B cell (primary cell): ENCODE measurements at regions not wholly inside any gene's neighbourhood (a gene's known extent, or its start where the extent isn't known, plus 50 kb on each side); places are given as distances from the start of the nearest gene placed in this dataset.

Experiments used
- ATAC-seq: fragments of 200-7000 bp; cut with Tn5 transposase; one replicate; pipeline ENCODE4 v1.10.0; 2021; ENCODE audit warnings: low read depth, mild to moderate bottlenecking, moderate number of reproducible peaks, moderate library complexity
- CTCF ChIA-PET: fragments of 350-600 bp; sonication (Branson Sonifier 250); formaldehyde crosslinking; loops from one replicate; lab custom pipeline; 2021; ENCODE audit warnings: antibody characterized with exemption, inconsistent platforms; lab: Charles Lee
- POLR2A ChIA-PET: fragments of 350-600 bp; sonication (Branson Sonifier 250); formaldehyde crosslinking; loops from one replicate; lab custom pipeline; 2021; ENCODE audit warnings: antibody characterized with exemption; lab: Charles Lee
- DNase-seq: peaks from one replicate; pipeline ENCODE4 v3.0.0; 2013
- H2AFZ ChIP-seq: 2 replicates; pipeline ENCODE4 v1.6.1; 2012; ENCODE audit warnings: mild to moderate bottlenecking, low read depth, low read length; ENCODE audit not compliant: insufficient read depth, poor library complexity, severe bottlenecking
- H3K27ac ChIP-seq, 2 donors: 1 replicate in 1 of 2; 2 replicates in 1 of 2; pipeline ENCODE4 v1.5.1; 2012 to 2013; ENCODE audit warnings: low read length in 2 of 2, mild to moderate bottlenecking in 2 of 2, moderate library complexity in 1 of 2
- H3K27me3 ChIP-seq, 4 experiments: fragments of 200-600 bp in 1 of 4; sonication (generic) in 1 of 4; replicated peaks in 1 of 4; 1 replicate in 2 of 4; 2 replicates in 2 of 4; pipeline versions ENCODE4 v1.6.1 to v1.7.0; 2013 to 2016; ENCODE audit warnings: low read length in 3 of 4, mild to moderate bottlenecking in 2 of 4, mixed read lengths in 1 of 4, moderate library complexity in 1 of 4; ENCODE audit not compliant: insufficient read depth in 4 of 4, control insufficient read depth in 3 of 4; ENCODE audit errors: control extremely low read depth in 1 of 4
- H3K36me3 ChIP-seq, 2 experiments: replicated peaks in 1 of 2; 1 replicate in 1 of 2; 2 replicates in 1 of 2; pipeline versions ENCODE4 v1.6.1 to v1.7.1; 2013; ENCODE audit warnings: low read length in 1 of 2; ENCODE audit not compliant: insufficient read depth in 2 of 2, control insufficient read depth in 1 of 2; ENCODE audit errors: control extremely low read depth in 1 of 2, extremely low read depth in 1 of 2
- H3K4me1 ChIP-seq, 2 donors: fragments of 200-600 bp in 1 of 2; sonication (generic) in 1 of 2; 1 replicate in 1 of 2; 2 replicates in 1 of 2; pipeline versions ENCODE4 v1.5.1 to v1.6.1; 2013 to 2017; ENCODE audit warnings: low read length in 2 of 2; ENCODE audit not compliant: control insufficient read depth in 2 of 2, insufficient read depth in 2 of 2
- H3K4me2 ChIP-seq: replicated peaks from 2 replicates; pipeline ENCODE3; 2012; ENCODE audit warnings: mild to moderate bottlenecking, low read depth, low read length; ENCODE audit not compliant: poor library complexity, severe bottlenecking
- H3K4me3 ChIP-seq, 5 experiments: fragments of 200-600 bp in 1 of 5; sonication (generic) in 1 of 5; 1 replicate in 3 of 5; 2 replicates in 2 of 5; pipeline versions ENCODE4 v1.5.1 to v1.7.0; 2011 to 2016; ENCODE audit warnings: low read length in 4 of 5, mild to moderate bottlenecking in 4 of 5, low read depth in 2 of 5, control low read depth in 1 of 5, moderate library complexity in 1 of 5; ENCODE audit not compliant: insufficient read depth in 1 of 5; ENCODE audit errors: control extremely low read depth in 1 of 5, extremely low read depth in 1 of 5
- H3K79me2 ChIP-seq: fragments of 200-600 bp; sonication (generic); one replicate; pipeline ENCODE4 v1.6.0; 2016; ENCODE audit warnings: low read length; ENCODE audit not compliant: control insufficient read depth, insufficient read depth
- H3K9ac ChIP-seq: fragments of 200-600 bp; sonication (generic); 2 replicates; pipeline ENCODE4 v1.6.1; 2017; ENCODE audit warnings: mild to moderate bottlenecking, low read length, moderate library complexity
- H3K9me3 ChIP-seq, 3 donors: one replicate each; pipeline versions ENCODE4 v1.6.1 to v1.7.1; 2013; ENCODE audit warnings: low read length in 2 of 3; ENCODE audit not compliant: control insufficient read depth in 2 of 3, insufficient read depth in 1 of 3; ENCODE audit errors: control extremely low read depth in 1 of 3
- H4K20me1 ChIP-seq: 2 replicates; pipeline ENCODE4 v1.6.0; 2012; ENCODE audit warnings: mild to moderate bottlenecking, low read length; ENCODE audit not compliant: insufficient read depth, control insufficient read depth, poor library complexity, severe bottlenecking
- H3K27ac Mint-ChIP-seq: one replicate; pipeline ENCODE4 v1.8.0; 2021; ENCODE audit warnings: mixed read lengths
- H3K27me3 Mint-ChIP-seq: one replicate; pipeline ENCODE4 v1.8.0; 2021; ENCODE audit warnings: mixed read lengths
- H3K4me1 Mint-ChIP-seq: one replicate; pipeline ENCODE4 v1.8.0; 2021; ENCODE audit warnings: mixed read lengths
- H3K4me3 Mint-ChIP-seq: one replicate; pipeline ENCODE4 v1.8.0; 2021; ENCODE audit warnings: mixed read lengths
- H3K9me3 Mint-ChIP-seq: one replicate; pipeline ENCODE4 v1.8.0; 2022; ENCODE audit warnings: mixed read lengths; ENCODE audit not compliant: insufficient read depth
- CTCF ChIP-seq: fragments of 200-600 bp; IDR thresholded peaks from one replicate; pipeline ENCODE4 v1.8.0; 2022; ENCODE audit warnings: antibody characterized with exemption, mild to moderate bottlenecking
- EZH2 ChIP-seq: IDR thresholded peaks from 2 replicates; pipeline ENCODE4 v1.6.1; 2012; ENCODE audit warnings: borderline replicate concordance, low read depth, mild to moderate bottlenecking, moderate library complexity, low read length; ENCODE audit not compliant: insufficient read depth, poor library complexity, severe bottlenecking
- WGBS: methylation state at CpG from one replicate; pipeline ENCODE4 v1.1.5; 2013; ENCODE audit warnings: missing lambda C conversion rate; ENCODE audit not compliant: insufficient coverage; 5-methylcytosine and 5-hydroxymethylcytosine counted together
- intact Hi-C: fragments of 100-400 bp; cut with micrococcal nuclease; formaldehyde crosslinking; loops from one replicate; pipeline ENCODE4 v1.10.0; 2022

- no peaks in the 10 kb centered on the region for H3K9me3 ChIP-seq
- POLR2A ChIA-PET: no interaction called here
- ATAC-seq (no peak), DNase-seq (no peak)
- H3K27ac ChIP-seq: no peak overlapping the region
- Mint-ChIP-seq H3K9me3 (no peaks in the 10 kb centered on the region), H3K27me3 (no peaks in the 10 kb centered on the region), H3K27ac (no peak overlapping the region), H3K4me1 (no peaks in the 10 kb centered on the region), H3K4me3 (no peak overlapping the region)
- no peak for TF ChIP-seq EZH2
- no peak for TF ChIP-seq CTCF
- CTCF ChIA-PET: no interaction called here
- H3K4me1 ChIP-seq: no peaks in the 10 kb centered on the region
- intact Hi-C loops: no loop called here
- H3K4me2 ChIP-seq: no peak overlapping the region
- no peaks in the 10 kb centered on the region for H3K36me3 ChIP-seq
- no peaks in the 10 kb centered on the region for H4K20me1 ChIP-seq
- WGBS: 91% methylated on average over 5 of the region's 5 CpGs
- no peak overlapping the region for H3K4me3 ChIP-seq
- no peak overlapping the region for H3K9ac ChIP-seq
- H3K79me2 ChIP-seq: no peaks in the 10 kb centered on the region
- H2AFZ ChIP-seq: no peak overlapping the region
- no peaks in the 10 kb centered on the region for H3K27me3 ChIP-seq
These were observed 115.9 kb downstream of the OTOR start for GRCh38 chr20:16864069-16864468.

GRCh38 chr20:16864963-16865362, 116.8 kb downstream of the OTOR start:
- Mint-ChIP-seq H3K27ac (no peak overlapping the region), H3K4me3 (no peak overlapping the region), H3K27me3 (no peaks in the 10 kb centered on the region), H3K4me1 (no peaks in the 10 kb centered on the region), H3K9me3 (no peaks in the 10 kb centered on the region)
- ChIA-PET CTCF (no interaction called here), POLR2A (no interaction called here)
- no peaks in the 10 kb centered on the region for H3K36me3 ChIP-seq
- no CpG with 5 or more reads among the region's 1 CpG for WGBS
- no peak overlapping the region for H3K4me2 ChIP-seq
- no peak overlapping the region for H3K27ac ChIP-seq
- H3K27me3 ChIP-seq: no peaks in the 10 kb centered on the region
- no peak for DNase-seq
- no peaks in the 10 kb centered on the region for H4K20me1 ChIP-seq
- H3K9ac ChIP-seq: no peak overlapping the region
- no peak for TF ChIP-seq EZH2
- TF ChIP-seq CTCF: no peak
- intact Hi-C loops: no loop called here
- ATAC-seq: no peak
- H3K4me3 ChIP-seq: no peak overlapping the region
- H3K79me2 ChIP-seq: no peaks in the 10 kb centered on the region
- H2AFZ ChIP-seq: no peak overlapping the region
- no peaks in the 10 kb centered on the region for H3K9me3 ChIP-seq
- no peaks in the 10 kb centered on the region for H3K4me1 ChIP-seq
